IMR-90 (cell line): ENCODE measurements at regions not wholly inside any gene's neighbourhood (a gene's known extent, or its start where the extent isn't known, plus 50 kb on each side); places are given as distances from the start of the nearest gene placed in this dataset.

ENCODE experiments used
- ATAC-seq: fragments of 200-7000 bp; cut with Tn5 transposase; 2 replicates; pipeline ENCODE4 v1.9.1; 2020; ENCODE audit warnings: low read depth, mild to moderate bottlenecking, moderate library complexity
- BruUV-seq: library from RNA; stranded (reverse); fragments of 400-500 nt; replicated peaks from 2 replicates; lab custom pipeline; 2021; lab: Mats Ljungman, UMichigan
- CTCF ChIA-PET: fragments of 300-600 bp; formaldehyde crosslinking; extraction: SDS; loops from one replicate; lab custom pipeline; 2021; ENCODE audit warnings: antibody characterized with exemption; lab: Yijun Ruan, JAX
- POLR2A ChIA-PET: fragments of 300-600 bp; sonication (Branson Sonifier 250); formaldehyde crosslinking; loops from one replicate; lab custom pipeline; 2022; ENCODE audit warnings: antibody characterized with exemption; ENCODE audit not compliant: unreplicated experiment; lab: Charles Lee
- DNase-seq: peaks from one replicate; pipeline ENCODE4 v3.0.0; 2013
- H2AFZ ChIP-seq: replicated peaks from 2 replicates; pipeline ENCODE3; 2013; ENCODE audit warnings: low read length, mild to moderate bottlenecking; ENCODE audit not compliant: poor library complexity
- H2AK5ac ChIP-seq: 2 replicates; pipeline ENCODE4 v1.6.1; 2013; ENCODE audit warnings: low read depth, low read length, inconsistent platforms
- H2AK9ac ChIP-seq: replicated peaks from 2 replicates; pipeline ENCODE3; 2013; ENCODE audit warnings: mild to moderate bottlenecking, low read depth, low read length, moderate library complexity; ENCODE audit not compliant: poor library complexity
- H2BK120ac ChIP-seq: 2 replicates; pipeline ENCODE4 v1.6.1; 2013; ENCODE audit warnings: low read depth, low read length, inconsistent platforms
- H2BK15ac ChIP-seq: 3 replicates; pipeline ENCODE4 v1.6.1; 2013; ENCODE audit warnings: low read depth, low read length, inconsistent platforms
- H2BK20ac ChIP-seq: 2 replicates; pipeline ENCODE4 v1.6.1; 2013; ENCODE audit warnings: low read depth, mild to moderate bottlenecking, inconsistent platforms, low read length, moderate library complexity
- H2BK5ac ChIP-seq: 2 replicates; pipeline ENCODE4 v1.6.1; 2013; ENCODE audit warnings: mild to moderate bottlenecking, low read depth, low read length, inconsistent platforms; ENCODE audit not compliant: poor library complexity, severe bottlenecking
- H3K14ac ChIP-seq: replicated peaks from 2 replicates; pipeline ENCODE4 v1.6.1; 2013; ENCODE audit warnings: low read depth, low read length, inconsistent platforms
- H3K18ac ChIP-seq: 2 replicates; pipeline ENCODE4 v1.6.1; 2013; ENCODE audit warnings: low read depth, low read length, control low read depth
- H3K23ac ChIP-seq: 2 replicates; pipeline ENCODE4 v1.6.1; 2013; ENCODE audit warnings: low read depth, low read length, inconsistent platforms
- H3K27ac ChIP-seq: 2 replicates; pipeline ENCODE4 v1.5.1; 2013; ENCODE audit warnings: mild to moderate bottlenecking, control low read depth, low read length; ENCODE audit not compliant: insufficient read depth
- H3K27me3 ChIP-seq: 2 replicates; pipeline ENCODE4 v1.6.1; 2013; ENCODE audit warnings: low read length; ENCODE audit not compliant: control insufficient read depth, insufficient read depth
- H3K36me3 ChIP-seq: 2 replicates; pipeline ENCODE4 v1.6.1; 2013; ENCODE audit warnings: low read length, mixed read lengths; ENCODE audit not compliant: control insufficient read depth, insufficient read depth
- H3K4ac ChIP-seq: 2 replicates; pipeline ENCODE4 v1.6.1; 2013; ENCODE audit warnings: low read depth, low read length, inconsistent platforms
- H3K4me1 ChIP-seq: 2 replicates; pipeline ENCODE4 v1.6.1; 2013; ENCODE audit warnings: low read length, mixed read lengths; ENCODE audit not compliant: control insufficient read depth, insufficient read depth
- H3K4me2 ChIP-seq: 2 replicates; pipeline ENCODE4 v1.6.1; 2013; ENCODE audit warnings: low read depth, mild to moderate bottlenecking, control low read depth, low read length, moderate library complexity
- H3K4me3 ChIP-seq: 2 replicates; pipeline ENCODE4 v1.5.1; 2013; ENCODE audit warnings: low read depth, mild to moderate bottlenecking, control low read depth, low read length, moderate library complexity; ENCODE audit not compliant: insufficient read depth
- H3K56ac ChIP-seq: 2 replicates; pipeline ENCODE4 v1.6.1; 2013; ENCODE audit warnings: low read length, inconsistent platforms; ENCODE audit not compliant: insufficient read depth; ENCODE audit errors: extremely low read depth
- H3K79me1 ChIP-seq, 2 experiments: 2 replicates each; pipeline ENCODE4 v1.6.1; 2013; ENCODE audit warnings: low read length in 2 of 2, inconsistent platforms in 1 of 2, low read depth in 1 of 2
- H3K9ac ChIP-seq: 2 replicates; pipeline ENCODE4 v1.6.1; 2013; ENCODE audit warnings: low read depth, low read length, control low read depth
- H3K9me1 ChIP-seq: 2 replicates; pipeline ENCODE4 v1.6.1; 2013; ENCODE audit warnings: low read length, inconsistent platforms; ENCODE audit not compliant: insufficient read depth
- H3K9me3 ChIP-seq: 2 replicates; pipeline ENCODE4 v1.6.1; 2013; ENCODE audit warnings: low read length; ENCODE audit not compliant: control insufficient read depth, insufficient read depth
- H4K20me1 ChIP-seq: 2 replicates; pipeline ENCODE4 v1.6.1; 2013; ENCODE audit warnings: low read length, inconsistent platforms; ENCODE audit not compliant: insufficient read depth
- H4K5ac ChIP-seq: 2 replicates; pipeline ENCODE4 v1.6.1; 2013; ENCODE audit warnings: mild to moderate bottlenecking, low read depth, low read length, control low read depth
- H4K8ac ChIP-seq, 2 experiments: 2 replicates each; pipeline ENCODE4 v1.6.1; 2013; ENCODE audit warnings: low read depth in 2 of 2, low read length in 2 of 2, control low read depth in 1 of 2, inconsistent platforms in 1 of 2
- H4K91ac ChIP-seq: 2 replicates; pipeline ENCODE4 v1.6.1; 2013; ENCODE audit warnings: low read depth, low read length, inconsistent platforms; ENCODE audit not compliant: insufficient read depth
- CHD1 ChIP-seq: IDR thresholded peaks from 2 replicates; pipeline ENCODE4 v1.6.1; 2012; ENCODE audit warnings: low read depth, low read length, improper control_type of control experiment
- MAFK ChIP-seq: IDR thresholded peaks from 2 replicates; pipeline ENCODE4 v1.6.1; 2012; ENCODE audit warnings: low read depth, low read length, improper control_type of control experiment
- NFE2L2 ChIP-seq: fragments of 150-350 bp; IDR thresholded peaks from 2 replicates; pipeline ENCODE4 v1.6.1; 2016; ENCODE audit warnings: low read depth, mild to moderate bottlenecking, low read length
- RAD21 ChIP-seq: IDR thresholded peaks from 2 replicates; pipeline ENCODE4 v1.6.1; 2012; ENCODE audit warnings: low read length, improper control_type of control experiment
- WGBS, 2 experiments: methylation state at CpG; one replicate each; pipeline versions ENCODE4 v1.1.5 to v1.1.7; 2013; ENCODE audit warnings: missing lambda C conversion rate in 2 of 2; ENCODE audit not compliant: insufficient read length in 1 of 2; ENCODE audit errors: extremely low coverage in 2 of 2; 5-methylcytosine and 5-hydroxymethylcytosine counted together
- dilution Hi-C: fragments of 300-500 bp; cut with HindIII; formaldehyde crosslinking; loops from one replicate; pipeline ENCODE4 v1.14.3; 2018; ENCODE audit warnings: low sequenced_read_pairs; ENCODE audit not compliant: unreplicated experiment
- in situ Hi-C: fragments of 300-500 bp; cut with MboI; formaldehyde crosslinking; loops from 3 replicates; pipeline ENCODE4 v1.14.3; 2019; ENCODE audit warnings: low sequenced_read_pairs, inconsistent platforms, mixed read lengths
- intact Hi-C: fragments of 100-400 bp; cut with micrococcal nuclease; formaldehyde crosslinking; loops from 2 replicates; pipeline ENCODE4 v1.10.0; 2022
- TF ChIP-seq, protein P1 (sequence below): conservative IDR thresholded peaks from 2 replicates; pipeline ENCODE4 v1.5.1; 2012; ENCODE audit warnings: mild to moderate bottlenecking, low read depth, low read length, improper control_type of control experiment

DNA sequence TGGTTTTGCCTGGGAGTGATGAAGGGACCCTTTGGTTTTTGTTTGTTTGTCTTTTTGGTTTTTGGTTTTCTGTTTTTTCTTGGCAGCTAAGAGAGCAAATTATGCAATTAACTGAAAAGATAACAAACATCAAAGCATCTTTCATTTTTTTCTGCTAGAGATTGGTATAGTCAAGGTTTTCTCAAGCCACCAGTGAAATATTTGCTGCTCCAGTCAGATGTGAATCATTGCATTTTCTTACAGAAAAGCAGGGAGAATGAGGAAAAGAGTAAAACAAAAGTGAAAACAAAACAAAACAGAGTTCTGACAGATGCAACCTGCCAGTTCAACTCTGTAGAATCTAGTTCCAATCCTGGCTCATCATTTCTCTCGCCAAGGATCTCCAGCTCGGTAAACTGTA is 660.7 kb downstream of the DSC3 start:
- Histone ChIP-seq H3K9me1 (no peaks in the 10 kb centered on the region), H4K91ac (no peak overlapping the region), H3K9ac (no peak overlapping the region), H4K20me1 (no peaks in the 10 kb centered on the region), H3K18ac (no peak overlapping the region), H2BK5ac (no peak overlapping the region), H4K8ac (no peak overlapping the region), H2BK120ac (no peak overlapping the region), H2BK20ac (no peak overlapping the region), H2AFZ (no peak overlapping the region), H3K79me1 (no peaks in the 10 kb centered on the region), H3K4ac (no peak overlapping the region), H4K5ac (no peak overlapping the region), H2AK5ac (no peak overlapping the region), H3K56ac (no peak overlapping the region), H3K9me3 (peaks cover 2% of the 10 kb centered on the region; the same call in 1 of the 2 replicates), H3K14ac (no peak overlapping the region), H2BK15ac (no peak overlapping the region), H3K27me3 (no peaks in the 10 kb centered on the region), H3K4me2 (no peak overlapping the region), H3K27ac (no peak overlapping the region), H3K4me1 (no peaks in the 10 kb centered on the region), H3K23ac (no peak overlapping the region), H2AK9ac (no peak overlapping the region), H3K36me3 (no peaks in the 10 kb centered on the region), H3K4me3 (no peak overlapping the region)
- CTCF ChIA-PET: no interaction called here
- BruUV-seq: no TSS peak
- no peak for TF ChIP-seq NFE2L2
- TF ChIP-seq CHD1: no peak
- TF ChIP-seq, protein P1, sequence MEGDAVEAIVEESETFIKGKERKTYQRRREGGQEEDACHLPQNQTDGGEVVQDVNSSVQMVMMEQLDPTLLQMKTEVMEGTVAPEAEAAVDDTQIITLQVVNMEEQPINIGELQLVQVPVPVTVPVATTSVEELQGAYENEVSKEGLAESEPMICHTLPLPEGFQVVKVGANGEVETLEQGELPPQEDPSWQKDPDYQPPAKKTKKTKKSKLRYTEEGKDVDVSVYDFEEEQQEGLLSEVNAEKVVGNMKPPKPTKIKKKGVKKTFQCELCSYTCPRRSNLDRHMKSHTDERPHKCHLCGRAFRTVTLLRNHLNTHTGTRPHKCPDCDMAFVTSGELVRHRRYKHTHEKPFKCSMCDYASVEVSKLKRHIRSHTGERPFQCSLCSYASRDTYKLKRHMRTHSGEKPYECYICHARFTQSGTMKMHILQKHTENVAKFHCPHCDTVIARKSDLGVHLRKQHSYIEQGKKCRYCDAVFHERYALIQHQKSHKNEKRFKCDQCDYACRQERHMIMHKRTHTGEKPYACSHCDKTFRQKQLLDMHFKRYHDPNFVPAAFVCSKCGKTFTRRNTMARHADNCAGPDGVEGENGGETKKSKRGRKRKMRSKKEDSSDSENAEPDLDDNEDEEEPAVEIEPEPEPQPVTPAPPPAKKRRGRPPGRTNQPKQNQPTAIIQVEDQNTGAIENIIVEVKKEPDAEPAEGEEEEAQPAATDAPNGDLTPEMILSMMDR: no peak
- TF ChIP-seq MAFK: no peak
- TF ChIP-seq RAD21: no peak
- POLR2A ChIA-PET: no interaction called here
- DNase-seq (no peak), ATAC-seq (no peak)
- dilution Hi-C loops: no loop called here
- intact Hi-C loops: no loop called here
- no CpG with 5 or more reads among the region's 2 CpGs for WGBS, 2 experiments
- in situ Hi-C loops: no loop called here
